ENCODE measurements at regions not wholly inside any gene's neighbourhood (a gene's known extent, or its start where the extent isn't known, plus 50 kb on each side); places are given as distances from the start of the nearest gene placed in this dataset.
"Not testable (repeated sequence)": the region's sequence is repeated elsewhere in the genome, so short reads cannot be mapped to it uniquely, and the experiment has no call there.

- TF ChIP-seq CTCF (IDR thresholded peaks at IDR 0.05): no peak
- intact Hi-C loops (cut with DNase I): no loop called here
- WGBS, 2 donors: 31 to 33% methylated on average over 1 of the region's 1 CpG
- DNase-seq (no peak), ATAC-seq (no peak)
- Histone ChIP-seq H3K4me1 (no peaks in the 10 kb centered on the region), H3K4me3 (no peak overlapping the region), H3K9me3 (no peaks in the 10 kb centered on the region), H3K27ac (no peak overlapping the region), H3K36me3 (no peaks in the 10 kb centered on the region), H3K27me3 (no peaks in the 10 kb centered on the region)
These were observed 485.7 kb upstream of the EDIL3 start for GRCh38 chr5:84870369-84870768.

GRCh38 chr5:84869675-84870074 is 485.0 kb upstream of the EDIL3 start:
- Histone ChIP-seq H3K4me1 (no peaks in the 10 kb centered on the region), H3K9me3 (no peaks in the 10 kb centered on the region), H3K27ac (no peak overlapping the region), H3K4me3 (no peak overlapping the region), H3K27me3 (no peaks in the 10 kb centered on the region), H3K36me3 (no peaks in the 10 kb centered on the region)
- DNase-seq (no peak), ATAC-seq (no peak)
- 88% methylated on average over 8 of the region's 8 CpGs for WGBS, 2 donors
- no peak for TF ChIP-seq CTCF (IDR thresholded peaks at IDR 0.05)
- intact Hi-C loops (cut with DNase I): no loop called here

- H3K4me1 ChIP-seq; H3K36me3 ChIP-seq; H3K9me3 ChIP-seq; intact Hi-C loops (cut with DNase I); DNase-seq; H3K27ac ChIP-seq; ATAC-seq; H3K27me3 ChIP-seq; H3K4me3 ChIP-seq: not testable (repeated sequence)
- WGBS, 2 donors: 92 to 95% methylated on average over 19 of the region's 19 CpGs
These were observed 479.3 kb upstream of the EDIL3 start for GRCh38 chr5:84863936-84864335.

GRCh38 chr5:84863020-84863419 is 478.3 kb upstream of the EDIL3 start:
- Histone ChIP-seq H3K27me3 (no peaks in the 10 kb centered on the region), H3K4me3 (no peak overlapping the region), H3K4me1 (no peaks in the 10 kb centered on the region), H3K27ac (no peak overlapping the region), H3K9me3 (peaks cover 0 to 3% (median 0%) of the 10 kb centered on the region in 11 donors), H3K36me3 (no peaks in the 10 kb centered on the region)
- WGBS, 2 donors: 36 to 58% methylated on average over 1 of the region's 1 CpG
- ATAC-seq (no peak), DNase-seq (no peak)
- no peak for TF ChIP-seq CTCF (IDR thresholded peaks at IDR 0.05)
- intact Hi-C loops (cut with DNase I): no loop called here

- no peak overlapping the region for H3K27ac ChIP-seq
- H3K27me3 ChIP-seq: no peaks in the 10 kb centered on the region
- H3K9me3 ChIP-seq: peaks cover 0 to 8% (median 0%) of the 10 kb centered on the region in 11 donors
- no peaks in the 10 kb centered on the region for H3K4me1 ChIP-seq
- TF ChIP-seq CTCF (IDR thresholded peaks at IDR 0.05): no peak
- no peak overlapping the region for H3K4me3 ChIP-seq
- intact Hi-C loops (cut with DNase I): no loop called here
- 78 to 83% methylated on average over 7 of the region's 7 CpGs for WGBS, 2 donors
- H3K36me3 ChIP-seq: no peaks in the 10 kb centered on the region
- ATAC-seq: no peak
- DNase-seq: no peak
These were observed 477.5 kb upstream of the EDIL3 start for GRCh38 chr5:84862132-84862531.
